AG09309 (cell line): ENCODE measurements at regions not wholly inside any gene's neighbourhood (a gene's known extent, or its start where the extent isn't known, plus 50 kb on each side); places are given as distances from the start of the nearest gene placed in this dataset.

Source experiments
- DNase-seq: peaks from one replicate; pipeline ENCODE4 v3.0.0-alpha.2; 2010; ENCODE audit warnings: low read depth
- H3K4me3 ChIP-seq: 2 replicates; pipeline ENCODE4 v1.5.1; 2011; ENCODE audit warnings: mild to moderate bottlenecking, low read depth, low read length, moderate library complexity; ENCODE audit not compliant: control insufficient read depth
- TF ChIP-seq, protein P1 (sequence below): IDR thresholded peaks from 2 replicates; pipeline ENCODE4 v1.5.1; 2011; ENCODE audit warnings: mild to moderate bottlenecking, low read depth, low read length, inconsistent platforms; ENCODE audit not compliant: insufficient read depth, control insufficient read depth; ENCODE audit errors: missing control alignments

DNA sequence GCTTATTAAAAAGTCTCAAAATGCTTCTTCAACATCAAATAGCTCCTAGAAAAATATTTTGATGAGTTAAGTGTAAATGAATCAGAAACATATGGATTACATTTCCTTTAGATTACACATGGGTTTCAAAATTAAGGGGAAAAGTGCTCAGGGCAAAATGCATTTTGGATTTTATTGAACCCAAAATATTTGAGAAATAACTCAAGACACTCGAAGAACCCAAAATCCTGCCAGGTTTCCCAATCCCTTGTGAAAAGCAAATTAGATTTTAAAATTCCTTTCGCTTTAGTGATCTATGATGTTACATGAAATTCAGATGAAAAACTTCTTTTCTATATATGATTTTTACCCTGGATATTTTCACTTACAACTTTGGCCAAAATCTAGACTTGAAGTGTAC is 847.4 kb upstream of the SOX9 start:
- H3K4me3 ChIP-seq: no peak overlapping the region
- peak; percentile 23 for DNase-seq
- TF ChIP-seq, protein P1, sequence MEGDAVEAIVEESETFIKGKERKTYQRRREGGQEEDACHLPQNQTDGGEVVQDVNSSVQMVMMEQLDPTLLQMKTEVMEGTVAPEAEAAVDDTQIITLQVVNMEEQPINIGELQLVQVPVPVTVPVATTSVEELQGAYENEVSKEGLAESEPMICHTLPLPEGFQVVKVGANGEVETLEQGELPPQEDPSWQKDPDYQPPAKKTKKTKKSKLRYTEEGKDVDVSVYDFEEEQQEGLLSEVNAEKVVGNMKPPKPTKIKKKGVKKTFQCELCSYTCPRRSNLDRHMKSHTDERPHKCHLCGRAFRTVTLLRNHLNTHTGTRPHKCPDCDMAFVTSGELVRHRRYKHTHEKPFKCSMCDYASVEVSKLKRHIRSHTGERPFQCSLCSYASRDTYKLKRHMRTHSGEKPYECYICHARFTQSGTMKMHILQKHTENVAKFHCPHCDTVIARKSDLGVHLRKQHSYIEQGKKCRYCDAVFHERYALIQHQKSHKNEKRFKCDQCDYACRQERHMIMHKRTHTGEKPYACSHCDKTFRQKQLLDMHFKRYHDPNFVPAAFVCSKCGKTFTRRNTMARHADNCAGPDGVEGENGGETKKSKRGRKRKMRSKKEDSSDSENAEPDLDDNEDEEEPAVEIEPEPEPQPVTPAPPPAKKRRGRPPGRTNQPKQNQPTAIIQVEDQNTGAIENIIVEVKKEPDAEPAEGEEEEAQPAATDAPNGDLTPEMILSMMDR: no peak

DNA sequence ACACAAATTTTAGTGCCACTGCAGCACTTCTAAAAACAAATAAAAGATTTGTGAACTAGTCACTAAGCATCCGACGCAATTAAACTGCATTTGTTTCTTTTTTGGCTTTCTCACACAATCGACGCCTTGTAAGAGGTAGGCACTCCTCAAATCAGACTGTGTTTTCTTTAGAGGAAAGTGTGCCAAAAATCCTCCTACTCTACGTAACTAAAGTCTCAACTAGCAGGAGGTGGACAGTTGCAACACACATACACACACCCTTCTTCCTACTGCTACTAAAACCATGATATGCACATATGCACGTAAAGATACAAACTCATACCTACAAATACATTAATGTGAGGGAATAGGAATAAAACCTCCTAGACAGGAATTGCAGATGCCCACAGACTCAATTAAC is 844.7 kb upstream of the SOX9 start:
- TF ChIP-seq, protein P1: no peak
- no peak overlapping the region for H3K4me3 ChIP-seq
- no peak for DNase-seq

DNA sequence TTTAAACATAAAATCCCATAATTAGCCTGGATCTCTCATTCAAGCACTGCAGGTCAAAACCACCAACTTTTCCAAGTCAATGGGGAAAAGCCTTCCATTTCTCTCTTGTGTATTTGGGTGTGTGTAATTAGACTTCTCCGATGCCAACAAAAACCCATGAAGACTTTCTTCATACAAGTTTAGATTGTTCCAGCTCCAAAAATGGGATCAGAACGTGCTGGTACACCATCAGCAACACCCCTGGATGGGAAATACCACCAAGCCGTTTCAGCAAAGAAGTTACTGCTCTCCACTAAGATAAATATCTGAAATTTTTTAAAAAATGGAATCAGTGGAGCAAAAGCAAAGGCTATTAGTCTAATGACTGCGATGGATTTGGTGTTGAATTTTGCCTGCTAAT is 837.3 kb upstream of the SOX9 start:
- H3K4me3 ChIP-seq: no peak overlapping the region
- TF ChIP-seq, protein P1: no peak
- DNase-seq: no peak

DNA sequence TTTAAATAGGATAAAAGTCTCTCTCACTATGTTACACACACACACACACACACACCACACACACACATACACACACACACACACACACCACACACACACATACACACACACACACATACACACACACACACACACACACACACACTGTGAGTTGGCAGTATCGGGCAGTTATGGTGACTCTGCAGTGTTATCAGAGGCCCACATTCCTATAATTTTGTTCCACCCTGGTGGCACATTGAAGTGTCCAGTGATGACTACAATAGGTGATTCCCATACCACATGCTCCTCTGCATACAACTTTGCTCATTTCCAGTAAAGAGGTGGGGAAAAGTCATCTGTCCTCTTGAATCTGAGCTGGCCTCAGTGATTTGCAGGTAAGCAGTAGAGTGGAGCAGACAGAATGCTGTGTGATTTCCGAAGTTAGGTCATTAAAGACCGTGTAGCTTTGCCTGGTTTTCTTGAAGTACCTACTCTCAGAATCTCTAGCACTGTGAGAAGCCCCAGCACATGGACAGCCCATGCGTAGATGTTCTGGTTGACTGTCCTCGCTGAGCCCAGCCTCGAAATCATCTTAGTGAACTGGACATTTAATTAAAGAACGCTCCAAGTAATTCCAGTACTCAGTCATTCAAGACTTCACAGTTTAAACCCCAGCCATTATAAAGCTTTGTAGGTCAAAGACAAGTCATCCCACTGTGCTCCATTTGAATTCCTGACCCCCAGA is 836.6 kb upstream of the SOX9 start:
- H3K4me3 ChIP-seq: no peak overlapping the region
- TF ChIP-seq, protein P1: no peak
- DNase-seq: no peak

DNA sequence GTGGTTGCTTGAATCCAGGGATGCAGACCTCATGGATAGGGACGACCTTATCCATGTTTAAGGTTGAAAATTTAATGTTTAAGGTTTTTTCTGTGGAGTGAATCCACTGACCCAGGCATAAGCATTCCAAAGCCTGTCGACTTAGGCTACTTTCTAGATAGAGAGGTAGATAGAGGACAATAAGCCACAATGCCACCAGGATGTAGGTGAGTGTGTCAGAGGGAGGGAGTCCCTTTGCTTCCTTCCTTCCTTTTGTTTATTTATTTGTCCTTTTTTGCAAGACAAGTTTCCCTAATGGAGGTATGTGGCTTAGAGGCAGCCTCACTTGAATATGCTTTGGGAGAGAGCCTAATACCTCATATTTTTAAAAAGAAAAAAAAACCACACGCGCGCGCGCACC is 834.2 kb upstream of the SOX9 start:
- DNase-seq: no peak
- TF ChIP-seq, protein P1: no peak

DNA sequence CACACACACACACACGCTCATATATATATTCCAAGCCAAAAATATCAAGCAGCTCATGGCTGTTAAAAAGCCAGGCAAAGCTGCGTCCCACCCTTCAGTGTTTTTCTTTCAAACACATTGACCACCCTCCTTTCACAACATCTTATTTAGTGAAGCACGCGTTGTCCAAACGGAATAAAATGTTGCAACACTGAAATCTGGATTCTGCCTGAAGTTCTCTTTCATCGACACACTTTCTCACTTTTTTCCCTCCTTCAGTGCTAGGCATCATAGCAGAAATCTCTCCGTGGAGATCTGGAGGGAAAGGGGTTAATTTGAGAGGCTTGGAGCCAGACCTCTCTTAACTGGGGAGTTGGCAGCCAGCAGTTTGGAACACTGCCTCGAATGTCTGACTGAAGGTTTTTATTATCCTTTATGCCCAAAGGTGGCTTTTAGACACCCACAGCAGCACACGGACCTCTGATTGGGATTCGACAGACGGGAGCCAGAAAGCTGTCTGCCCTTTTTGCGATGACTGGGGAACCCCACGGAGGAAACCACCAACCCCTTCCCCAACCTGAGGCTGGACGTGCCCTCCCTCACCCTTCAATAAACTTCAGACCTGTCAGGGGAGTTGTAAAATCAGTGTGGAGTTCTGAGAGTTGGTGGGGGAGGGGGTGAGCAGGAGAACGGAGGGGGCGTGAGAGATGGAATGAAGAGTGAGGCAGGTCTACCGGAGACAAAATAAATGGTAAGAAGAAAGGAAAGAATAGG is 833.6 kb upstream of the SOX9 start:
- H3K4me3 ChIP-seq: no peak overlapping the region
- TF ChIP-seq, protein P1: no peak
- no peak for DNase-seq

More for the DNA sequence above, 834.2 kb upstream of the SOX9 start:
- no peak overlapping the region for H3K4me3 ChIP-seq
